ENCODE measurements at regions not wholly inside any gene's neighbourhood (a gene's known extent, or its start where the extent isn't known, plus 50 kb on each side); places are given as distances from the start of the nearest gene placed in this dataset.

- H3K27ac Mint-ChIP-seq: no peak overlapping the region
- no peaks in the 10 kb centered on the region for H3K27me3 Mint-ChIP-seq
- no peaks in the 10 kb centered on the region for H3K9me3 Mint-ChIP-seq
- no peak overlapping the region for H3K4me3 Mint-ChIP-seq
- no peak for ATAC-seq (replicated peaks)
- no peaks in the 10 kb centered on the region for H3K36me3 Mint-ChIP-seq (ENCODE audit: insufficient read depth)
- no peaks in the 10 kb centered on the region for H3K4me1 Mint-ChIP-seq (ENCODE audit: low read depth in 2 of 2)
- DNase-seq: no peak
Observed at GRCh38 chr4:130309221-130309620, 1213.3 kb downstream of the C4orf33 start.

GRCh38 chr4:130322439-130322838 is 1226.5 kb downstream of the C4orf33 start:
- H3K4me3 Mint-ChIP-seq: no peak overlapping the region
- no peaks in the 10 kb centered on the region for H3K4me1 Mint-ChIP-seq (ENCODE audit: low read depth in 2 of 2)
- no peak for DNase-seq
- no peaks in the 10 kb centered on the region for H3K27me3 Mint-ChIP-seq
- H3K36me3 Mint-ChIP-seq (ENCODE audit: insufficient read depth): no peaks in the 10 kb centered on the region
- peaks cover 3 to 16% of the 10 kb centered on the region in 2 donors for H3K9me3 Mint-ChIP-seq
- no peak for ATAC-seq (replicated peaks)
- no peak overlapping the region for H3K27ac Mint-ChIP-seq

- H3K27me3 Mint-ChIP-seq: no peaks in the 10 kb centered on the region
- H3K27ac Mint-ChIP-seq: no peak overlapping the region
- H3K9me3 Mint-ChIP-seq: peaks cover 0 to 4% of the 10 kb centered on the region in 2 donors
- H3K4me3 Mint-ChIP-seq: no peak overlapping the region
- H3K4me1 Mint-ChIP-seq (ENCODE audit: low read depth in 2 of 2): no peaks in the 10 kb centered on the region
- ATAC-seq (replicated peaks) (no peak), DNase-seq (no peak)
- H3K36me3 Mint-ChIP-seq (ENCODE audit: insufficient read depth): no peaks in the 10 kb centered on the region
Observed at GRCh38 chr4:130329036-130329435, 1233.1 kb downstream of the C4orf33 start.

GRCh38 chr4:130333241-130333759 is 1237.3 kb downstream of the C4orf33 start:
- Mint-ChIP-seq H3K4me3 (no peak overlapping the region), H3K4me1 (ENCODE audit: low read depth in 2 of 2) (no peaks in the 10 kb centered on the region), H3K27ac (no peak overlapping the region), H3K9me3 (peaks cover 2 to 4% of the 10 kb centered on the region in 2 donors), H3K36me3 (ENCODE audit: insufficient read depth) (no peaks in the 10 kb centered on the region), H3K27me3 (no peaks in the 10 kb centered on the region)
- ATAC-seq (replicated peaks): no peak
- no peak for DNase-seq

GRCh38 chr4:130335417-130336194 is 1239.7 kb downstream of the C4orf33 start:
- Mint-ChIP-seq H3K27ac (no peak overlapping the region), H3K36me3 (ENCODE audit: insufficient read depth) (no peaks in the 10 kb centered on the region), H3K4me1 (ENCODE audit: low read depth in 2 of 2) (no peaks in the 10 kb centered on the region), H3K4me3 (no peak overlapping the region), H3K27me3 (no peaks in the 10 kb centered on the region), H3K9me3 (peaks cover 0 to 3% of the 10 kb centered on the region in 2 donors)
- DNase-seq (no peak), ATAC-seq (replicated peaks) (no peak)

GRCh38 chr4:130336585-130337217 is 1240.7 kb downstream of the C4orf33 start:
- Mint-ChIP-seq H3K4me3 (no peak overlapping the region), H3K27me3 (no peaks in the 10 kb centered on the region), H3K9me3 (peaks cover 0 to 3% of the 10 kb centered on the region in 2 donors), H3K36me3 (ENCODE audit: insufficient read depth) (no peaks in the 10 kb centered on the region), H3K27ac (no peak overlapping the region), H3K4me1 (ENCODE audit: low read depth in 2 of 2) (no peaks in the 10 kb centered on the region)
- ATAC-seq (replicated peaks) (no peak), DNase-seq (no peak)

- DNase-seq (no peak), ATAC-seq (replicated peaks) (no peak)
- H3K27ac Mint-ChIP-seq: no peak overlapping the region
- H3K27me3 Mint-ChIP-seq: no peaks in the 10 kb centered on the region
- peaks cover 0 to 3% of the 10 kb centered on the region in 2 donors for H3K9me3 Mint-ChIP-seq
- no peaks in the 10 kb centered on the region for H3K36me3 Mint-ChIP-seq (ENCODE audit: insufficient read depth)
- no peaks in the 10 kb centered on the region for H3K4me1 Mint-ChIP-seq (ENCODE audit: low read depth in 2 of 2)
- H3K4me3 Mint-ChIP-seq: no peak overlapping the region
Observed at GRCh38 chr4:130338851-130339250, 1242.9 kb downstream of the C4orf33 start.

- no peaks in the 10 kb centered on the region for H3K4me1 Mint-ChIP-seq (ENCODE audit: low read depth in 2 of 2)
Observed at GRCh38 chr4:130349745-130350144, 1253.8 kb downstream of the C4orf33 start.

GRCh38 chr4:130356873-130357272 is 1260.9 kb downstream of the C4orf33 start:
- Mint-ChIP-seq H3K4me1 (ENCODE audit: low read depth in 2 of 2) (no peaks in the 10 kb centered on the region), H3K9me3 (peaks cover 0 to 9% of the 10 kb centered on the region in 2 donors), H3K4me3 (no peak overlapping the region), H3K36me3 (ENCODE audit: insufficient read depth) (no peaks in the 10 kb centered on the region), H3K27me3 (no peaks in the 10 kb centered on the region), H3K27ac (no peak overlapping the region)
- DNase-seq: no peak
- no peak for ATAC-seq (replicated peaks)

More at GRCh38 chr4:130349745-130350144, 1253.8 kb downstream of the C4orf33 start:
- ATAC-seq (replicated peaks) (no peak), DNase-seq (no peak)
- H3K36me3 Mint-ChIP-seq (ENCODE audit: insufficient read depth): no peaks in the 10 kb centered on the region
- H3K27me3 Mint-ChIP-seq: no peaks in the 10 kb centered on the region
- H3K4me3 Mint-ChIP-seq: no peak overlapping the region
- H3K9me3 Mint-ChIP-seq: peaks cover 11 to 14% of the 10 kb centered on the region in 2 donors
- H3K27ac Mint-ChIP-seq: no peak overlapping the region

GRCh38 chr4:130359542-130359941 is 1263.6 kb downstream of the C4orf33 start:
- Mint-ChIP-seq H3K36me3 (ENCODE audit: insufficient read depth) (no peaks in the 10 kb centered on the region), H3K27ac (no peak overlapping the region), H3K9me3 (peaks cover 0 to 4% of the 10 kb centered on the region in 2 donors), H3K4me3 (no peak overlapping the region), H3K4me1 (ENCODE audit: low read depth in 2 of 2) (no peaks in the 10 kb centered on the region), H3K27me3 (no peaks in the 10 kb centered on the region)
- no peak for DNase-seq
- ATAC-seq (replicated peaks): no peak

- Mint-ChIP-seq H3K36me3 (ENCODE audit: insufficient read depth) (no peaks in the 10 kb centered on the region), H3K27me3 (no peaks in the 10 kb centered on the region), H3K9me3 (peaks cover 0 to 14% of the 10 kb centered on the region in 2 donors), H3K27ac (no peak overlapping the region), H3K4me3 (no peak overlapping the region), H3K4me1 (ENCODE audit: low read depth in 2 of 2) (no peaks in the 10 kb centered on the region)
- ATAC-seq (replicated peaks) (no peak), DNase-seq (no peak)
Observed at GRCh38 chr4:130361616-130362015, 1265.7 kb downstream of the C4orf33 start.

- no peaks in the 10 kb centered on the region for H3K4me1 Mint-ChIP-seq (ENCODE audit: low read depth in 2 of 2)
- no peak overlapping the region for H3K4me3 Mint-ChIP-seq
- no peak for ATAC-seq (replicated peaks)
- no peaks in the 10 kb centered on the region for H3K27me3 Mint-ChIP-seq
- peaks cover 0 to 13% of the 10 kb centered on the region in 2 donors for H3K9me3 Mint-ChIP-seq
- no peak overlapping the region for H3K27ac Mint-ChIP-seq
- DNase-seq: no peak
- no peaks in the 10 kb centered on the region for H3K36me3 Mint-ChIP-seq (ENCODE audit: insufficient read depth)
Observed at GRCh38 chr4:130368668-130369067, 1272.7 kb downstream of the C4orf33 start.

- DNase-seq (no peak), ATAC-seq (replicated peaks) (no peak)
- no peaks in the 10 kb centered on the region for H3K36me3 Mint-ChIP-seq (ENCODE audit: insufficient read depth)
- no peaks in the 10 kb centered on the region for H3K4me1 Mint-ChIP-seq (ENCODE audit: low read depth in 2 of 2)
- H3K27me3 Mint-ChIP-seq: no peaks in the 10 kb centered on the region
- no peak overlapping the region for H3K4me3 Mint-ChIP-seq
- peaks cover 2 to 14% of the 10 kb centered on the region in 2 donors for H3K9me3 Mint-ChIP-seq
- no peak overlapping the region for H3K27ac Mint-ChIP-seq
Observed at GRCh38 chr4:130393231-130393630, 1297.3 kb downstream of the C4orf33 start.

GRCh38 chr4:130393642-130394041 is 1297.7 kb downstream of the C4orf33 start:
- Mint-ChIP-seq H3K27me3 (no peaks in the 10 kb centered on the region), H3K9me3 (peaks cover 2 to 14% of the 10 kb centered on the region in 2 donors), H3K4me1 (ENCODE audit: low read depth in 2 of 2) (no peaks in the 10 kb centered on the region), H3K27ac (no peak overlapping the region), H3K4me3 (no peak overlapping the region), H3K36me3 (ENCODE audit: insufficient read depth) (no peaks in the 10 kb centered on the region)
- ATAC-seq (replicated peaks) (no peak), DNase-seq (no peak)

Data from effector memory CD8-positive, alpha-beta T cell (primary cell).